ENCODE measurements at regions not wholly inside any gene's neighbourhood (a gene's known extent, or its start where the extent isn't known, plus 50 kb on each side); places are given as distances from the start of the nearest gene placed in this dataset.

- intact Hi-C loops (cut with micrococcal nuclease; ENCODE audit: unreplicated experiment) (no loop called here), in situ Hi-C loops (cut with HindIII; ENCODE audit: extremely low pct_ligation_motif_present, low pct_unique_long_range_greater_than_20kb) (no loop called here)
- CTCF ChIA-PET (ENCODE audit: low intra/inter-chr PET ratio, low total read pairs), result no interaction called here
- Histone ChIP-seq H3K9ac (ENCODE audit: insufficient read depth, low read depth, low read length) (no peak overlapping the region), H3K4me3 (replicated peaks in 1 of 3; ENCODE audit: insufficient read depth in 1 of 3, low read depth in 2 of 3, low read length in 3 of 3) (no peak overlapping the region), H2AFZ (ENCODE audit: low read length) (no peak overlapping the region), H3K9me3 (ENCODE audit: low read length) (peaks cover 14% of the 10 kb centered on the region), H4K20me1 (ENCODE audit: insufficient read depth, low read length) (no peaks in the 10 kb centered on the region), H3K27me3 (ENCODE audit: control insufficient read depth in 1 of 2, insufficient read depth in 2 of 2, low read length in 2 of 2) (no peaks in the 10 kb centered on the region), H3K36me3 (replicated peaks in 1 of 2; ENCODE audit: control insufficient read depth in 1 of 2, insufficient read depth in 2 of 2, low read length in 2 of 2) (no peaks in the 10 kb centered on the region), H3K4me2 (ENCODE audit: low read depth, low read length) (no peak overlapping the region), H3K27ac (ENCODE audit: extremely low read length, insufficient read depth, low read length) (no peak overlapping the region), H3K79me2 (ENCODE audit: insufficient read depth, low read length) (no peaks in the 10 kb centered on the region), H3K4me1 (ENCODE audit: insufficient read depth, low read length) (no peaks in the 10 kb centered on the region)
- FAIRE-seq (no peak), DNase-seq (ENCODE audit: low spot score) (no peak), ATAC-seq (no peak)
- no TSS peak for BruUV-seq (replicated peaks)
- 1% methylated on average over 2 of the region's 2 CpGs for WGBS (ENCODE audit: low lambda C conversion rate)
- POLR2A ChIA-PET, result no interaction called here
- TF ChIP-seq ZNF24 (IDR thresholded peaks at IDR 0.05) (no peak), SP140L (CRISPR knock-in tag; IDR thresholded peaks at IDR 0.05; ENCODE audit: borderline replicate concordance) (no peak), KLF6 (CRISPR knock-in tag; IDR thresholded peaks at IDR 0.05) (no peak), ZNF574 (CRISPR knock-in tag; IDR thresholded peaks at IDR 0.05) (no peak), DDIT3 (CRISPR knock-in tag; IDR thresholded peaks at IDR 0.05) (no peak), REXO4 (CRISPR knock-in tag; IDR thresholded peaks at IDR 0.05; ENCODE audit: borderline replicate concordance) (no peak), ARID5B (CRISPR knock-in tag; IDR thresholded peaks at IDR 0.05) (no peak), NCOA2 (CRISPR knock-in tag; IDR thresholded peaks at IDR 0.05) (no peak), PAXIP1 (CRISPR knock-in tag; conservative IDR thresholded peaks at IDR 0.05) (no peak), ZFP36L2 (CRISPR knock-in tag; IDR thresholded peaks at IDR 0.05) (no peak), IRF9 (CRISPR knock-in tag; IDR thresholded peaks at IDR 0.05; ENCODE audit: borderline replicate concordance) (no peak), ZNF839 (CRISPR knock-in tag; IDR thresholded peaks at IDR 0.05; ENCODE audit: borderline replicate concordance) (no peak), EHMT2 (IDR thresholded peaks at IDR 0.05; ENCODE audit: borderline replicate concordance, low read depth, low read length) (no peak)
Measured at GRCh38 chr4:178259566-178259965, 817.3 kb upstream of the AGA start.

Data from HepG2 (cell line).